ENCODE measurements at regions not wholly inside any gene's neighbourhood (a gene's known extent, or its start where the extent isn't known, plus 50 kb on each side); places are given as distances from the start of the nearest gene placed in this dataset.

DNA sequence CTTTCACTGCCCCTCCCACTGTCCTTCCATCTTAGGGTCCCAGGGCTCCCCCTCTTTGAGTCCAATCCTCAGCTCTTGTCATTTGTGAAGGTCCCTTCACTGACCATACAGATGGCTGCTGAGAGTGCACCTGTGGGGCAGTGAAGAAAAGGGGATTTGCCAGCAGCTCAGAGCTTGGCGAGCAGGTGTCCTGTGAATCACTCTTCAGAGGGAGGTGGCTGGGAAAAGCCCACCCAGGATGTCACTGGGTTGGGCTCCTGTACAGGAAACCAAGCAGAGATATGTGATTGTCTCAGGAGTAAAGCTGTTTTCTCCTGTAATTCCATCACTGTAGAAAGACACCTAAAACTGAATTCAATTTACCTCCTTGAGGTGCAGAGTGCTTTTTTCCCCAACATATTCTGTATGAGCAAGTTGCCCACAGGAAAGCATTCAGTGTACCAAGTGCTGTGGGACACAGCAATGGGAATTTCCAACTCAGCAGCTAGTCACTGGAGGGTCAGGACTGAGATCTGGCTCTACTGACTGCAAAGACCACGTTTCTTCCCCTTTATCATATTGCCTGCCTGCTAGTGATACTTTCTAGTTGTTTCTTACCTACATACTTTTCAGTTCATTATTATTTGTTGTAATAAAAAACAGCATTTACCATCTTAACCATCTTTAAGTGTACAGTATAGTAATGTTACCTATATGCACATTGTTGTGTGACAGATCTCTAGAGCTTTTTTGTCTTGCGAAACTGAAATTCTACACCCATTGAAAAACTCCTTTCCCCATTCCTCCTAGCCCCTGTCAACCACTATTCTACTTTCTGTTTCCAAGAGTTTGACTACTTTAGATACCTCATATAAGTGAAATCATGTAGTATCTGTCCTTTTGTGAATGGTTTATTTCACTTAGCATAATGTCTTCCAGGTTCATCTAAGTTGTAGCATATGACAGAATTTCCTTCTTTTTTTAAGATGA, 239.1 kb downstream of the TSN start:
- TF ChIP-seq, protein P1, sequence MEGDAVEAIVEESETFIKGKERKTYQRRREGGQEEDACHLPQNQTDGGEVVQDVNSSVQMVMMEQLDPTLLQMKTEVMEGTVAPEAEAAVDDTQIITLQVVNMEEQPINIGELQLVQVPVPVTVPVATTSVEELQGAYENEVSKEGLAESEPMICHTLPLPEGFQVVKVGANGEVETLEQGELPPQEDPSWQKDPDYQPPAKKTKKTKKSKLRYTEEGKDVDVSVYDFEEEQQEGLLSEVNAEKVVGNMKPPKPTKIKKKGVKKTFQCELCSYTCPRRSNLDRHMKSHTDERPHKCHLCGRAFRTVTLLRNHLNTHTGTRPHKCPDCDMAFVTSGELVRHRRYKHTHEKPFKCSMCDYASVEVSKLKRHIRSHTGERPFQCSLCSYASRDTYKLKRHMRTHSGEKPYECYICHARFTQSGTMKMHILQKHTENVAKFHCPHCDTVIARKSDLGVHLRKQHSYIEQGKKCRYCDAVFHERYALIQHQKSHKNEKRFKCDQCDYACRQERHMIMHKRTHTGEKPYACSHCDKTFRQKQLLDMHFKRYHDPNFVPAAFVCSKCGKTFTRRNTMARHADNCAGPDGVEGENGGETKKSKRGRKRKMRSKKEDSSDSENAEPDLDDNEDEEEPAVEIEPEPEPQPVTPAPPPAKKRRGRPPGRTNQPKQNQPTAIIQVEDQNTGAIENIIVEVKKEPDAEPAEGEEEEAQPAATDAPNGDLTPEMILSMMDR (IDR thresholded peaks at IDR 0.05) = no peak
- no peak for TF ChIP-seq POLR2A (IDR thresholded peaks at IDR 0.05)

All from body of pancreas (tissue), 4 donors.